K562 (cell line): ENCODE measurements at regions not wholly inside any gene's neighbourhood (a gene's known extent, or its start where the extent isn't known, plus 50 kb on each side); places are given as distances from the start of the nearest gene placed in this dataset.

Experiments
- GABPA ChIP-seq: fragments of 200-800 bp; sonication (Bioruptor generic); conservative IDR thresholded peaks from 2 replicates; pipeline ENCODE4 v1.6.1; 2016; ENCODE audit warnings: low read depth, missing genetic modification characterization, missing compliant biosample characterization
- JUN ChIP-seq, 2 experiments: sonication (generic) in 1 of 2; formaldehyde crosslinking in 1 of 2; IDR thresholded peaks; 2 replicates each; pipeline versions ENCODE4 v1.6.1 to v1.8.0; 2012 to 2022; ENCODE audit warnings: borderline replicate concordance in 2 of 2, mild to moderate bottlenecking in 2 of 2, improper control_type of control experiment in 1 of 2, low read depth in 1 of 2, low read length in 1 of 2, missing genetic modification reagents in 1 of 2
- TF ChIP-seq, protein P1 (sequence below): sonication (generic); formaldehyde crosslinking; IDR thresholded peaks from 2 replicates; pipeline ENCODE4 v1.8.0; 2022; ENCODE audit warnings: mild to moderate bottlenecking, low read depth, missing genetic modification reagents

- no peak for TF ChIP-seq JUN (IDR thresholded peaks at IDR 0.05; ENCODE audit: borderline replicate concordance, low read depth, low read length)
- TF ChIP-seq JUN (CRISPR knock-in tag; IDR thresholded peaks at IDR 0.05; ENCODE audit: borderline replicate concordance), result no peak
- TF ChIP-seq, protein P1, sequence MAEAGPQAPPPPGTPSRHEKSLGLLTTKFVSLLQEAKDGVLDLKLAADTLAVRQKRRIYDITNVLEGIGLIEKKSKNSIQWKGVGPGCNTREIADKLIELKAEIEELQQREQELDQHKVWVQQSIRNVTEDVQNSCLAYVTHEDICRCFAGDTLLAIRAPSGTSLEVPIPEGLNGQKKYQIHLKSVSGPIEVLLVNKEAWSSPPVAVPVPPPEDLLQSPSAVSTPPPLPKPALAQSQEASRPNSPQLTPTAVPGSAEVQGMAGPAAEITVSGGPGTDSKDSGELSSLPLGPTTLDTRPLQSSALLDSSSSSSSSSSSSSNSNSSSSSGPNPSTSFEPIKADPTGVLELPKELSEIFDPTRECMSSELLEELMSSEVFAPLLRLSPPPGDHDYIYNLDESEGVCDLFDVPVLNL (CRISPR knock-in tag), result no peak
- no peak for TF ChIP-seq GABPA
Measured at GRCh38 chr17:71203953-71204352, 916.9 kb upstream of the SOX9 start.
